ENCODE measurements at regions not wholly inside any gene's neighbourhood (a gene's known extent, or its start where the extent isn't known, plus 50 kb on each side); places are given as distances from the start of the nearest gene placed in this dataset.

GRCh38 chr3:188049606-188050530 is 104.1 kb upstream of the LPP start:
- DNase-seq: no peak

- no peak for DNase-seq
Measured at GRCh38 chr3:188051801-188052168, 102.2 kb upstream of the LPP start.

- no peak for DNase-seq
Measured at GRCh38 chr3:188052169-188053035, 101.6 kb upstream of the LPP start.

- DNase-seq: no peak
Measured at GRCh38 chr3:188053036-188053340, 101.0 kb upstream of the LPP start.

DNA sequence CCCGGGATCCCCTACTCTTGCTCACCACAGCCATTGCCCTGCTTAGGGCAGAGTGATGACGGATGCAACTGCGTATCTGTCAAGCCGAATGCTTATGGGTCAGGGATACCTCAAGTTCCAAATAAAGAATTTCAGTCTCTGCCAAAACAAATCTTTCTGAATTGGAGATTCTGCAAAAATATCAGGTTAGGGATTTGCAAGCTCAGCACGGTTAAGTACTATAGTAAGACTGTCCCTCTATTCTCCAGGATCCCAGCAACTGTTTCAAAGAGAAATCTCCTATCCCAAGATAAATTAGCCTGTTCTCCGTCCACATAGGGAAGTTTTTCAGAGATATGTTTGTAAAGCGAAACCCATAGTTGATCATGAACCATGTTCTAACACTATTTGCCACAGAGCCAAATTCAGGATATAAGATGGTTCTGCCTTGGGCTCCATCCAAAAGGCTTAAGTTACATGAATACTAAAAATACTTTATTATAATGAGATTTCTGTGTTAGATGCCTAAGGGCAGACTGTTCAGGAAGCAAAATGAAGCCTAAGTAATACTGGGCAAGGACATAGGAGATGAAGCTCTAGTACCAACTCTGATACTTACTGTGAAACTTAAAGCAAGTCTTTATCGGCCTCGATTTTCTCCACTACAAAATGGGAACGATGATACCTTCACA is 100.1 kb upstream of the LPP start:
- DNase-seq: no peak

- DNase-seq: no peak
Measured at GRCh38 chr3:188054541-188054940, 99.4 kb upstream of the LPP start.

- DNase-seq: no peak
Measured at GRCh38 chr3:188055388-188055787, 98.6 kb upstream of the LPP start.

DNA sequence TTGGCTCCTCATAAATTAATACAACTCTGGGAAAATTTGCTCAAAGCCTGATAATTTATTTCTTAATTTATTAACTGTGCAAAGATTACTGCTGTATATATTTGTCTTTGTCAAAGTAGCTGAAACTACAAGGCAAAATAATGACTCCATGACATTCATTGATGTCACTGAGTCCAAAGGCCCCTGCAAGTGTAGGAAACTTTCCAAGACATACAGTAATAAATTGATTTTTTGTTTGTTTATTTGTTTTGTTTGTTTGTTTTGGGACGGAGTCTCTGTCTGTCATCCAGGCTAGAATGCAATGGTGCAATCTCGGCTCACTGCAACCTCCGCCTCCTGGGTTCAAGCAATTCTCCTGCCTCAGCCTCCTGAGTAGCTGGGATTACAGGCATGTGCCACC is 96.8 kb upstream of the LPP start:
- no peak for DNase-seq

GRCh38 chr3:188058569-188059184 is 95.3 kb upstream of the LPP start:
- DNase-seq: no peak

DNA sequence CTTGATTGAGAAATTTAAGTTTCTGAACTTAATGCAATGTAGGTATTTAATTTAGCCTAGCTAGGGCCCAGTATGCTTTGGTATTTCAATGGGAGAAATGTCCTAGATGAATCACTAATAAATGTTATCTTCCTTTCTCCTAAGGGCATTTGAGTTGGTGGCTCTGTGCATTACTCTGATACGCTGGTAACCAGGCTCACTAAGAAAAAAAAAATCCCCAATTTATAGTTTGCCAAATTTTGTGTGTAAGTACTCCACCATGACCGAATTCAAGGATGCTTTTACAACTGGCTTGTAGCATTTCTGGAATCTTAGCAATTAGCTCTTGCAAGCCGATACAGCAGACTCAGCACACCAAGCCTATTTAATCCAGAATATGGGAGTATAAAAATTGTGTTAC is 94.6 kb upstream of the LPP start:
- no peak for DNase-seq

GRCh38 chr3:188060264-188060835 is 93.6 kb upstream of the LPP start:
- DNase-seq: no peak

DNA sequence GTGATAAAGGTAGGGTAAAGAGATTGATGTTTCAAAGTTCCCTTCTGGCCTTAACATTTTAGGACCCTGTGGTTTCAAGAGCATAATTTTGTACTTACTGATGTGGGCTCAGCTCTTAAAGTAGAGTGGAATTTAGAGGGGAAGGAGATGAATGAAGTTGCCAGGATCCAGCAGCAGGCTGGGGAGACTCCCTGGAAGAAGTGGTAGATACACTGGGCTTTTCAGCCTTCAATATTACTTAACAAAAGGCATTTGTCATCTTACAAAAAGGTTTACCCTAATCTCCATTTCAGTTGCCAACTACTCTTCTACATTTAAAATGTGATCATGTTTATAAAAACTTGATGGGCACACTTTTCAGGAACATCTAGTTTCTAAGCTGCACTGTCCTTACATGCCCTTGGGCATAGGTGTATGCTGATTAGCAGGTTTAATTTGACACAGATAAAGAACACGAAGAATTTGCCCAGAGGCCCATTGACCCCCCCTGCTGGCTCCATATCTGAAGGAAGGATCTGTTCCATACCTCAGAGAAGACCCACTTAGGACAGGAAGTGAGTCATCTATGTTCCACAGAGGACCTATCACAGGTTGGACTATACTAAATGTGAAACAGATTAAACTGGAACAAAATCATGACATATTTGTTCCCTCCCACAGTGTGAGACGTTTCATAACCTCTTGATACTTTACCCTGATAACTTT is 93.0 kb upstream of the LPP start:
- DNase-seq: no peak

GRCh38 chr3:188062216-188062615 is 91.7 kb upstream of the LPP start:
- no peak for DNase-seq

DNA sequence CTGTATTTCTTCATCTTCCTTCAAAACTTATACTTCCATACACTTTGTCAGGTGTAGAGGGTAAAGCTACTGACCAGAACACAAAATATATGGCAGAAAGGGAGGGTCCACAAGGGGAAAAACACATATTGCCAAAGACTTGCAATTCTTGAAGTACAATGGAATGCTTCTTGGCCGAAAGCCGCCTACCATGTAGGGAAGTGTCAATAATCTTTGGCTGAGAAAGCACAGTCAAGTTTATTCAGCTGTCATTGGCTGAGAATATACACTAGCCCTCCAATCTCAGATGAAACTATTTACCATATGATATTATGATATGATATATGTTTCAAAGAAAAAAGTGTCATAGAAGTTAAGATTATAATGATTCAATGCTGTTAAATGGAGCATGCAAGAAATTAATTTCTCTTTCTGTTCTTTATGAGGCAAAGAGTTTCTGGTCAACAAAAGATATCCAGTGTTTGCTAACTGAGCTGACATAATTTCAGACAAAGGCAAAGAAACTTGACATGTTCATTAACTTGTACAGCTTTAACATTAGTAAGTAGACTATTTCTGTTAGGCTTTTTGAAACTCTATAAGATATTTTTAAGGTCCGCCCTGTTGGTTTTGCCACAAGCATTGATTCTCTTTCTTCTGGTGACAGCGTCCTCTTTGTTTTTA is 89.0 kb upstream of the LPP start:
- DNase-seq: no peak

GRCh38 chr3:188066141-188066540 is 87.8 kb upstream of the LPP start:
- no peak for DNase-seq

GRCh38 chr3:188067932-188068331 is 86.0 kb upstream of the LPP start:
- no peak for DNase-seq

DNA sequence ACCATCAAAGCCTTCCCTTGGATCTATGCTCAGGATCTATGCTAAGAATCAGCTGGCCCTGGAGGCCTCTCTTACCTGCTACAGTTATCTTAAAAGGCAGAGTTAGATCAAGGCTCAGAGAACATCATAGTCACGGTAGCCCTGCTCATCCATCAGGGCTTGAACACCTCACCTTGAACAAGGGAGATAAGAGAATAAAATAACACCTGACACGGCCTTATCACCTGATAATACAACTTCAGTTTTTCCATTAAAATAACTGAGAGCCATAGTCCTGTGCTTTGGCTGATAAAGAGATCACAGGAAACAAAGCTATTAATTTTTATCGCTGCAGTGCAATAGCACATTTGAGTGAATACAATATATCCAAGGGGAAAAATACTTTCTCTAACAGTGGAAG is 85.6 kb upstream of the LPP start:
- DNase-seq: no peak

- no peak for DNase-seq
Measured at GRCh38 chr3:188071636-188072035, 82.3 kb upstream of the LPP start.

- no peak for DNase-seq
Measured at GRCh38 chr3:188076176-188076575, 77.8 kb upstream of the LPP start.

GRCh38 chr3:188077160-188077799 is 76.7 kb upstream of the LPP start:
- no peak for DNase-seq

DNA sequence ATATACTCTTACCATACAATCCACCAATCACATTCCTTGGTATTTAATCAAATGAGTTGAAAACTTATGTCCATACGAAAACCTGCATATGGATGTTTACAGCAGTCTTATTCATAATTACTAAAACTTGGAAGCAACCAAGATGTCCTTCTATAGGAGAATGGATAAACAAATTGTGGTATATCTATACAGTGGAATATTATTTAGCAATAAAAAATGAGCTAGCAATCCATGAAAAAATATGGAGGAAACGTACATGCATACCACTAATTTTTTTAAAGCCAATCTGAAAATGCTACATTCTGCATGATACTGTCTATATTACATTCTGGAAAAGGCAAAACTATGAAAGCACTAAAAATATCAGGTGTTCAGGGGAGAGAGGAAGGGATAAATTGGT is 73.9 kb upstream of the LPP start:
- no peak for DNase-seq

Data from NCI-H1092 treated with DMSO at 0.1 percent for 48 hours (cell line).